Cardiac fibroblast (primary cell): ENCODE measurements at regions not wholly inside any gene's neighbourhood (a gene's known extent, or its start where the extent isn't known, plus 50 kb on each side); places are given as distances from the start of the nearest gene placed in this dataset.

ENCODE experiments used
- DNase-seq, 2 donors: peaks; one replicate each; pipeline versions ENCODE4 v3.0.0 to v3.0.0-alpha.2; 2010; ENCODE audit warnings: low read depth in 2 of 2
- H3K4me3 ChIP-seq, 2 donors: replicated peaks in 1 of 2; 1 replicate in 1 of 2; 2 replicates in 1 of 2; pipeline ENCODE4 v1.5.1; 2011; ENCODE audit warnings: low read depth in 2 of 2, low read length in 2 of 2, mild to moderate bottlenecking in 2 of 2, moderate library complexity in 1 of 2
- CTCF ChIP-seq: IDR thresholded peaks from one replicate; pipeline ENCODE4 v1.5.1; 2011; ENCODE audit warnings: low read depth, mild to moderate bottlenecking, low read length, inconsistent platforms

GRCh38 chr2:16554060-16554583 lies 111.5 kb downstream of the CYRIA start:
- no peak for TF ChIP-seq CTCF
- DNase-seq = no peak
- no peak overlapping the region for H3K4me3 ChIP-seq

- DNase-seq = peak; percentile 56 to 64
- peak; percentile 60 for TF ChIP-seq CTCF
- no peak overlapping the region for H3K4me3 ChIP-seq
Observed at GRCh38 chr2:16553226-16553625, 112.4 kb downstream of the CYRIA start.

- TF ChIP-seq CTCF = no peak
- H3K4me3 ChIP-seq = no peak overlapping the region
- DNase-seq = no peak
Observed at GRCh38 chr2:16552202-16552601, 113.4 kb downstream of the CYRIA start.

GRCh38 chr2:16548036-16548435 lies 117.6 kb downstream of the CYRIA start:
- no peak overlapping the region for H3K4me3 ChIP-seq
- TF ChIP-seq CTCF = no peak
- no peak for DNase-seq

- DNase-seq = peak; percentile 33 to 56
- no peak for TF ChIP-seq CTCF
- H3K4me3 ChIP-seq = no peak overlapping the region
Observed at GRCh38 chr2:16546128-16546754, 119.4 kb downstream of the CYRIA start.

- DNase-seq = no peak
- H3K4me3 ChIP-seq = no peak overlapping the region
- no peak for TF ChIP-seq CTCF
Observed at GRCh38 chr2:16538707-16539106, 126.9 kb downstream of the CYRIA start.

- DNase-seq = peak in 1 of 2 donors; percentile 40
- H3K4me3 ChIP-seq = no peak overlapping the region
- TF ChIP-seq CTCF = no peak
Observed at GRCh38 chr2:16537347-16537746, 128.3 kb downstream of the CYRIA start.
